Stomach (tissue), 8 donors: ENCODE measurements at regions not wholly inside any gene's neighbourhood (a gene's known extent, or its start where the extent isn't known, plus 50 kb on each side); places are given as distances from the start of the nearest gene placed in this dataset.
"Not testable (repeated sequence)": the region's sequence is repeated elsewhere in the genome, so short reads cannot be mapped to it uniquely, and the experiment has no call there.

Experiments used
- DNase-seq, 2 donors: peaks; one replicate each; pipeline versions ENCODE4 v3.0.0 to v3.0.0-alpha.2; 2013 to 2019
- H3K27ac ChIP-seq, 5 donors: fragments of 200-600 bp in 4 of 5; sonication (generic) in 4 of 5; one replicate each; pipeline ENCODE4 v1.5.1; 2013 to 2019; ENCODE audit warnings: mild to moderate bottlenecking in 1 of 5, moderate library complexity in 1 of 5
- H3K27me3 ChIP-seq, 3 donors: fragments of 200-600 bp; sonication (generic); one replicate each; pipeline ENCODE4 v1.5.1; 2017 to 2019; ENCODE audit warnings: mixed run types in 1 of 3
- H3K36me3 ChIP-seq, 4 donors: fragments of 200-600 bp; sonication (generic); 1 replicate in 3 of 4; 2 replicates in 1 of 4; pipeline ENCODE4 v1.5.1; 2016 to 2019
- H3K4me1 ChIP-seq, 4 donors: fragments of 200-600 bp; sonication (generic); one replicate each; pipeline ENCODE4 v1.5.1; 2016 to 2019
- H3K4me3 ChIP-seq, 4 donors: fragments of 200-600 bp; sonication (generic) in 3 of 4; one replicate each; pipeline ENCODE4 v1.5.1; 2016 to 2019; ENCODE audit warnings: mild to moderate bottlenecking in 1 of 4
- H3K9me3 ChIP-seq, 4 donors: fragments of 200-600 bp; sonication (generic); one replicate each; pipeline ENCODE4 v1.5.1; 2016 to 2019
- EP300 ChIP-seq: sonication (generic); formaldehyde crosslinking; IDR thresholded peaks from one replicate; pipeline ENCODE4 v1.6.1; 2017; ENCODE audit warnings: antibody characterized with exemption
- POLR2A ChIP-seq, 4 donors: fragments of 450-650 bp; IDR thresholded peaks; one replicate each; pipeline ENCODE4 v1.6.1; 2016; ENCODE audit warnings: antibody characterized with exemption in 4 of 4, control low read depth in 2 of 4, mild to moderate bottlenecking in 1 of 4, moderate library complexity in 1 of 4
- POLR2AphosphoS5 ChIP-seq, 3 donors: sonication (generic); formaldehyde crosslinking; IDR thresholded peaks; one replicate each; pipeline ENCODE4 v1.6.1; 2016; ENCODE audit warnings: antibody characterized with exemption in 3 of 3
- WGBS, 5 donors: extraction: QIAGEN DNeasy Blood & Tissue Kit in 3 of 5; methylation state at CpG; one replicate each; pipeline versions ENCODE4 v1.1.5 to v1.1.7; 2013 to 2018; 5-methylcytosine and 5-hydroxymethylcytosine counted together
- intact Hi-C: fragments of 100-400 bp; cut with DNase I; formaldehyde crosslinking; loops from one replicate; pipeline ENCODE4 v1.15.1; 2023; ENCODE audit warnings: low total_unique reads
- TF ChIP-seq, protein P1 (sequence below), 7 experiments: fragments of 450-650 bp in 4 of 7; fragments of 200-600 bp in 3 of 7; sonication (generic) in 3 of 7; IDR thresholded peaks; one replicate each; pipeline ENCODE4 v1.5.1; 2016 to 2019; ENCODE audit warnings: antibody characterized with exemption in 7 of 7, control low read depth in 2 of 7, mild to moderate bottlenecking in 1 of 7
- donor health status: healthy with polysubstance abuse.
- donor health status: Bipolar disorder and iron deficiency.
- donor health status: healthy.

DNA sequence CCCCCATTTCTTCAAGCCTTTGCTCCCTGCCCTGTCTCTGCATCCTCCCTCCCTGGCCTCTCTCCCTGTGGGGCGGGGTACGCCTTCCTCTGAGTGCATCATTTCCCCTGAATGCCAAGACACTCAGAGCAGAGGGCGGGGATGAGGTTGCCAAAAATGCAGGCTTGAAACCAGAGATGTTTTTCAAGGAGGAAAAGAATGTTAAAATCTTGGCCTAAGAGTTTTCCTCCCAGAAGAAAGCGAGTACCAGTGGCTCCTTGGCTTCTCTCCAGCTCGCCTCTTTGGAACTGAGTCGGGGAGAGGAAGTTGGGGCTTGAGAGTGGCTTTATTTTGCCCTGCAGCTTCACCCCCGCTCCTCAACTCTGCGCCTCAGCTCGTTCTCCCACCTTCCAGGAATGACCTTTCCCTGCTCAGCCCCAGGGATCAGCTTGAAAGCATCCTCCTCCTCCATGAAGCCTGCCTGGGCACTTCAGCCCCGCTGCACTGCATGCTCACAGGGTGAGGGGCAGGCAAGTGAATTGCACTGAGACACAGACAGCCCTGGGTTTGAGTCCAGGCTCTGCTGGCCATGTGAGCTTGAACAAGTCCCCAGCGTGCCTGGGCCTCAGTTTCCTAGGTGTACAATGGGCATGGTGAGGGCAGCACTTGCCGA is 57.5 kb upstream of the SORCS2 start:
- intact Hi-C loops, result no loop called here
- Histone ChIP-seq H3K9me3 (peaks cover 0 to 5% (median 0%) of the 10 kb centered on the region in 4 donors), H3K4me3 (no peak overlapping the region), H3K27ac (peak overlapping the region in 3 of 5 donors; percentile 15 to 46 (median 20)), H3K36me3 (no peaks in the 10 kb centered on the region), H3K27me3 (no peaks in the 10 kb centered on the region), H3K4me1 (peaks cover 0 to 8% (median 6%) of the 10 kb centered on the region in 4 donors)
- TF ChIP-seq POLR2A (IDR thresholded peaks at IDR 0.05), result no peak
- no peak for TF ChIP-seq EP300
- TF ChIP-seq, protein P1, sequence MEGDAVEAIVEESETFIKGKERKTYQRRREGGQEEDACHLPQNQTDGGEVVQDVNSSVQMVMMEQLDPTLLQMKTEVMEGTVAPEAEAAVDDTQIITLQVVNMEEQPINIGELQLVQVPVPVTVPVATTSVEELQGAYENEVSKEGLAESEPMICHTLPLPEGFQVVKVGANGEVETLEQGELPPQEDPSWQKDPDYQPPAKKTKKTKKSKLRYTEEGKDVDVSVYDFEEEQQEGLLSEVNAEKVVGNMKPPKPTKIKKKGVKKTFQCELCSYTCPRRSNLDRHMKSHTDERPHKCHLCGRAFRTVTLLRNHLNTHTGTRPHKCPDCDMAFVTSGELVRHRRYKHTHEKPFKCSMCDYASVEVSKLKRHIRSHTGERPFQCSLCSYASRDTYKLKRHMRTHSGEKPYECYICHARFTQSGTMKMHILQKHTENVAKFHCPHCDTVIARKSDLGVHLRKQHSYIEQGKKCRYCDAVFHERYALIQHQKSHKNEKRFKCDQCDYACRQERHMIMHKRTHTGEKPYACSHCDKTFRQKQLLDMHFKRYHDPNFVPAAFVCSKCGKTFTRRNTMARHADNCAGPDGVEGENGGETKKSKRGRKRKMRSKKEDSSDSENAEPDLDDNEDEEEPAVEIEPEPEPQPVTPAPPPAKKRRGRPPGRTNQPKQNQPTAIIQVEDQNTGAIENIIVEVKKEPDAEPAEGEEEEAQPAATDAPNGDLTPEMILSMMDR (IDR thresholded peaks at IDR 0.05), result no peak
- no peak for TF ChIP-seq POLR2AphosphoS5 (IDR thresholded peaks at IDR 0.05)
- 35 to 61% (median 50%) methylated on average over 10 to 12 of the region's 12 CpGs for WGBS, 5 donors
- DNase-seq, result peak; percentile 26 to 86

DNA sequence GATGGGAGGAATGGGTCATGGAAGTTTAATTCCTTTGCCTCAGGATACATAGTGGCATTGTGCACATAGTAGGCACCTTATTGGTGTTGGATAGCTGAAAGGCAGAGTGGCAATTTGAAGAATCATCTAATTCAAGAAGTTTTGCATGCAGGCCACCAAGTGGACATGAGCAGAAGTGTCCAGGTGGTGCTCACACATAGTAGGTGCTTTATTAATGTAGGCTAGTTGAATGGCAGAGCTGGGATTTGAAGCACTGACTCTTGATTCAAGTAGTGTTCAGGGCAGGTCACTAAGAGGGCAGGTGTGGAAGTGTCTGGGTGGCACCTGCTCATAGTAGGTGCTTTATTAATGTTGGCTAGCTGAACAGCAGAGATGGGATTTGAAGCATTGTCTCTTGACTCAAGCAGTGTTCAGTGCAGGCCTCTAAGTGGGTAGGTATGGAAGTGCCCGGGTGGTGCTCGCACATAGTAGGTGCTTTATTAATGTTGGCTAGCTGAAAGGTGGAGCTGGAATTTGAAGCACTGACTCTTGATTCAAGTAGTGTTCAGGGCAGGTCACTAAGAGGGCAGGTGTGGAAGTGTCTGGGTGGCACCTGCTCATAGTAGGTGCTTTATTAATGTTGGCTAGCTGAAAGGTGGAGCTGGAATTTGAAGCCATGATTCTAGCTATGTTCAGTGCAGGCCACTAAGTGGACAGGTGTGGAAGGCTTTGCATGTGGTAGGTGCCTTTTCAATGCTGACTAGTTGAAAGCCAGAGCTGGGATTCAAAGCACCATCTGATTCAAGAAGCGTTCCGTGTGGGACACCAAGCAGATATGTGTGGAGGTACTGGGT is 58.3 kb upstream of the SORCS2 start:
- WGBS, 5 donors, result 81 to 90% (median 87%) methylated on average over 4 of the region's 4 CpGs
- intact Hi-C loops, H3K9me3 ChIP-seq: not testable (repeated sequence)

DNA sequence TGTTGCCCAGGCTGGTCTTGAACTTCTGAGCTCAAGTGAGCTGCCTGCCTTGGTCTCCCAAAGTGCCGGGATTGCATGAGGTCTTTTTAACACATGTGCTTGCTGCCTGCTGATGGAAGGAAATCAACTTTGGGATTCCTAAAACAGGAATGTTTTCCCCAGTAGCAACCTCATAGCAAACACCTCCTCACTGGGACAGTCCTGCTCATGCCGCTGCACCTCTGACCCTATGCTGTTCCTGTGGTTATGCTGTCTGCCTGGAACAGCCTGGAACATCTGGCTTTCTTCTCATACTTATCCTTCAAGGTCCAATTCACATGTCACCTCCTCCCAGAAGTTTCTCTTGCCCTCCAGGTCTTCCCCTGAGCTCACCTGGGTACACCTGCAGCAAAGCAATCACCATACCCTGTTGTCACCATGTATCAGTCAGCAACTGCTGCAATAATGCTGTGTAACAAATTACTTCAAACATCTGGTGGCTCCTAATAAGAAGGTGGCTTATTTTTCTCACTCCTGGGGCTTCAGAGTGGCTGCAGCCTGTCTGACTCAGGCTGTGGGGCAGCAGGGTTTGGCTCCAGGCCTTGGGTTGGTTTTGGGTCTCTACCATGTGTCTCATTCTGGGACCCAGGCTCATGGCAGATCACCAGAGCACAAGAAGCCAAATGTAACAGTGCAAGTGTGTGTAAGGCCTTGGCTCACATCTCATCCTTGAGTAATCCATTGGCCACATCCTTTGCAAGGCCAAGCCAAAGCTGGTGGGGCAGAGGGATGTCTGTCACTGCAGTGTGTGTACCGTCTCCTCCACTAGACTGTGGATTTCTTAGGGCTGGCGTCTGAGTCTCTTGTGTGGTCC is 59.4 kb upstream of the SORCS2 start:
- intact Hi-C loops, result no loop called here
- 87 to 94% (median 91%) methylated on average over 4 of the region's 4 CpGs for WGBS, 5 donors

More for the DNA sequence above, 58.3 kb upstream of the SORCS2 start:
- H3K27ac ChIP-seq, result peak overlapping the region in 2 of 5 donors; percentile 11 to 46
- not testable (repeated sequence) for H3K4me3 ChIP-seq, DNase-seq, H3K27me3 ChIP-seq, H3K4me1 ChIP-seq, H3K36me3 ChIP-seq

DNA sequence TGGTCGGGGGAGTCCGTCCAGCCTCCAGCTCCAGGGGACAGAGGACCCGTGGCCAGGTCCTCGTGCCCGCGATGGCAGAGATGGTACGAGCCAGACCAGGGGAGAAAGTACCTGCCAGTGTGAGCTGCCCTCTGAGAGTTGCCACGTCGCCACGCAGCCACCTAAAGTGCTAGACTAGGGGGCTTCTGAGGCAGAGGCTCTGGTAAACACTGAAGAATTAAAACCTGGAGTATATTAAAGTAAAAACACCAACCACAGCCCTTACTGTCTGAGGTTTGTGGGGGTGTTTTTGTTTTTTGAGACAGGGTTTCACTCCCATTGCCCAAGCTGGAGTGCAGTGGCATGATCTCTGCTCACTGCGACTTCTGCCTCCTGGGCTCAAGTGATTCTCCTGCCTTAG is 60.1 kb upstream of the SORCS2 start:
- no peaks in the 10 kb centered on the region for H3K27me3 ChIP-seq
- H3K4me3 ChIP-seq, result no peak overlapping the region
- TF ChIP-seq POLR2AphosphoS5 (IDR thresholded peaks at IDR 0.05), result no peak
- no peak for TF ChIP-seq EP300
- TF ChIP-seq POLR2A (IDR thresholded peaks at IDR 0.05), result no peak
- TF ChIP-seq, protein P1 (IDR thresholded peaks at IDR 0.05), result no peak
- peaks cover 0 to 8% (median 6%) of the 10 kb centered on the region in 4 donors for H3K4me1 ChIP-seq
- DNase-seq, result no peak
- no peak overlapping the region for H3K27ac ChIP-seq
- WGBS, 5 donors, result 82 to 86% (median 84%) methylated on average over 11 of the region's 11 CpGs
- peaks cover 0 to 5% (median 0%) of the 10 kb centered on the region in 4 donors for H3K9me3 ChIP-seq
- intact Hi-C loops, result no loop called here
- H3K36me3 ChIP-seq, result no peaks in the 10 kb centered on the region

More for the DNA sequence above, 59.4 kb upstream of the SORCS2 start:
- Histone ChIP-seq H3K36me3 (no peaks in the 10 kb centered on the region), H3K27ac (no peak overlapping the region), H3K4me3 (no peak overlapping the region), H3K4me1 (peaks cover 0 to 8% (median 6%) of the 10 kb centered on the region in 4 donors), H3K27me3 (no peaks in the 10 kb centered on the region), H3K9me3 (peaks cover 0 to 5% (median 0%) of the 10 kb centered on the region in 4 donors)
- DNase-seq, result no peak
- TF ChIP-seq POLR2AphosphoS5 (IDR thresholded peaks at IDR 0.05) (no peak), POLR2A (IDR thresholded peaks at IDR 0.05) (no peak), EP300 (no peak)
- TF ChIP-seq, protein P1 (IDR thresholded peaks at IDR 0.05), result no peak
